M059J (cell line): ENCODE measurements at regions not wholly inside any gene's neighbourhood (a gene's known extent, or its start where the extent isn't known, plus 50 kb on each side); places are given as distances from the start of the nearest gene placed in this dataset.

Source experiments
- DNase-seq: peaks from one replicate; pipeline ENCODE4 v3.0.0-alpha.2; 2012; ENCODE audit warnings: low read depth

GRCh38 chr11:92753161-92753560 is 216.3 kb upstream of the MTNR1B start:
- DNase-seq: peak; percentile 2

- no peak for DNase-seq
Measured at GRCh38 chr11:92758241-92758780, 211.1 kb upstream of the MTNR1B start.

- no peak for DNase-seq
Measured at GRCh38 chr11:92759571-92760214, 209.8 kb upstream of the MTNR1B start.

- no peak for DNase-seq
Measured at GRCh38 chr11:92762121-92762540, 207.3 kb upstream of the MTNR1B start.

GRCh38 chr11:92763336-92763735 is 206.1 kb upstream of the MTNR1B start:
- DNase-seq: no peak

- DNase-seq: no peak
Measured at GRCh38 chr11:92764128-92764527, 205.3 kb upstream of the MTNR1B start.

- no peak for DNase-seq
Measured at GRCh38 chr11:92765082-92765840, 204.2 kb upstream of the MTNR1B start.

- DNase-seq: no peak
Measured at GRCh38 chr11:92765965-92766371, 203.5 kb upstream of the MTNR1B start.

GRCh38 chr11:92766698-92767097 is 202.8 kb upstream of the MTNR1B start:
- no peak for DNase-seq

GRCh38 chr11:92767416-92767815 is 202.0 kb upstream of the MTNR1B start:
- no peak for DNase-seq

GRCh38 chr11:92768121-92768840 is 201.2 kb upstream of the MTNR1B start:
- DNase-seq: no peak

GRCh38 chr11:92769112-92769511 is 200.3 kb upstream of the MTNR1B start:
- DNase-seq: no peak

GRCh38 chr11:92770419-92770818 is 199.0 kb upstream of the MTNR1B start:
- no peak for DNase-seq

- no peak for DNase-seq
Measured at GRCh38 chr11:92770981-92771380, 198.5 kb upstream of the MTNR1B start.

- DNase-seq: no peak
Measured at GRCh38 chr11:92771701-92772100, 197.8 kb upstream of the MTNR1B start.

- DNase-seq: no peak
Measured at GRCh38 chr11:92775003-92775676, 194.3 kb upstream of the MTNR1B start.

GRCh38 chr11:92776676-92777075 is 192.8 kb upstream of the MTNR1B start:
- peak; percentile 34 for DNase-seq

- DNase-seq: no peak
Measured at GRCh38 chr11:92779746-92780145, 189.7 kb upstream of the MTNR1B start.

GRCh38 chr11:92781151-92781550 is 188.3 kb upstream of the MTNR1B start:
- no peak for DNase-seq

GRCh38 chr11:92782806-92783205 is 186.6 kb upstream of the MTNR1B start:
- no peak for DNase-seq

GRCh38 chr11:92784331-92784730 is 185.1 kb upstream of the MTNR1B start:
- no peak for DNase-seq

- no peak for DNase-seq
Measured at GRCh38 chr11:92787638-92788037, 181.8 kb upstream of the MTNR1B start.
